SU-DHL-6 (cell line): ENCODE measurements at regions not wholly inside any gene's neighbourhood (a gene's known extent, or its start where the extent isn't known, plus 50 kb on each side); places are given as distances from the start of the nearest gene placed in this dataset.

ENCODE experiments used
- EZH2phosphoT487 ChIP-seq: fragments of 200-600 bp; sonication (generic), shearing (Covaris generic); conservative IDR thresholded peaks from 2 replicates; pipeline ENCODE4 v1.6.1; 2018; ENCODE audit warnings: mild to moderate bottlenecking, antibody characterized with exemption, low read length, moderate library complexity, mixed read lengths
- TF ChIP-seq, protein P1 (sequence below): fragments of 200-600 bp; sonication (generic); IDR thresholded peaks from one replicate; pipeline ENCODE4 v1.5.1; 2017; ENCODE audit warnings: antibody characterized with exemption, mild to moderate bottlenecking, low read length, moderate library complexity; ENCODE audit not compliant: insufficient read depth, poor library complexity, severe bottlenecking

DNA sequence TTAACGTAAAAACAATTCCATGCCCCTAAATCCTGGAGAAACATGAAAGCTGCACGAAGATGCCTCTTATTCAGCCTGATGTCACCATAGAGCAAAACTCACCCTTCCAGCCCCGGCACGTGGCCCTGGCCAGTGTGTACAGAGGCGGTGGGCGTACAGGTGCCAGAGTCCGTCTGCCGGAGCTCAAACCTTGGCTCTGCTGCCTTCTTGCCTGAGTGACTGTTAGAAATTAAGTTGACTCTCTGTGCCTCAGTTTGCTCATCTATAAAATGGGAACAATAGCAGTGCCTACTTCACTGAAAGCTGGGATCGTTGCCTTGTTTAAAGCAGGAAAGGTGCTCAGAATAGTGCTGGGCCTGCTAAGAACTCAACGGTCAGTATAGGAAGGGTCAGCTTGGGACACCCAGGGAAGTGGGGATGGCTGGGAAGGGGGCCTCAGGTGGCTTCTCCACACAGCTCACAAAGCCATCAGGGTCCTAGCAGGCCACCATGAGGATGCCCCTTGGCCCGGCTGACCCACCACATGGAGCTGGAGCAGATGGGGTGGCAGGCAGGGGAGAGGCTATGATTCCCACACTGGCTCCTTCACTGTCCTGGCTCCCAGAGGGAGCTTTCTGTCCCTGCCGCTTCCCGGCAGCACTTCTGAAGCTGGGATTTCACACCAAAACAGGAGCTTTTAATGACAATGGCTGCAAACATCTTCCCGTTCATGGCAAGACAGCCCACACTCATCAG, 237.2 kb downstream of the NPHP4 start:
- TF ChIP-seq, protein P1, sequence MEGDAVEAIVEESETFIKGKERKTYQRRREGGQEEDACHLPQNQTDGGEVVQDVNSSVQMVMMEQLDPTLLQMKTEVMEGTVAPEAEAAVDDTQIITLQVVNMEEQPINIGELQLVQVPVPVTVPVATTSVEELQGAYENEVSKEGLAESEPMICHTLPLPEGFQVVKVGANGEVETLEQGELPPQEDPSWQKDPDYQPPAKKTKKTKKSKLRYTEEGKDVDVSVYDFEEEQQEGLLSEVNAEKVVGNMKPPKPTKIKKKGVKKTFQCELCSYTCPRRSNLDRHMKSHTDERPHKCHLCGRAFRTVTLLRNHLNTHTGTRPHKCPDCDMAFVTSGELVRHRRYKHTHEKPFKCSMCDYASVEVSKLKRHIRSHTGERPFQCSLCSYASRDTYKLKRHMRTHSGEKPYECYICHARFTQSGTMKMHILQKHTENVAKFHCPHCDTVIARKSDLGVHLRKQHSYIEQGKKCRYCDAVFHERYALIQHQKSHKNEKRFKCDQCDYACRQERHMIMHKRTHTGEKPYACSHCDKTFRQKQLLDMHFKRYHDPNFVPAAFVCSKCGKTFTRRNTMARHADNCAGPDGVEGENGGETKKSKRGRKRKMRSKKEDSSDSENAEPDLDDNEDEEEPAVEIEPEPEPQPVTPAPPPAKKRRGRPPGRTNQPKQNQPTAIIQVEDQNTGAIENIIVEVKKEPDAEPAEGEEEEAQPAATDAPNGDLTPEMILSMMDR: no peak
- no peak for TF ChIP-seq EZH2phosphoT487
